ENCODE measurements at regions not wholly inside any gene's neighbourhood (a gene's known extent, or its start where the extent isn't known, plus 50 kb on each side); places are given as distances from the start of the nearest gene placed in this dataset.

DNA sequence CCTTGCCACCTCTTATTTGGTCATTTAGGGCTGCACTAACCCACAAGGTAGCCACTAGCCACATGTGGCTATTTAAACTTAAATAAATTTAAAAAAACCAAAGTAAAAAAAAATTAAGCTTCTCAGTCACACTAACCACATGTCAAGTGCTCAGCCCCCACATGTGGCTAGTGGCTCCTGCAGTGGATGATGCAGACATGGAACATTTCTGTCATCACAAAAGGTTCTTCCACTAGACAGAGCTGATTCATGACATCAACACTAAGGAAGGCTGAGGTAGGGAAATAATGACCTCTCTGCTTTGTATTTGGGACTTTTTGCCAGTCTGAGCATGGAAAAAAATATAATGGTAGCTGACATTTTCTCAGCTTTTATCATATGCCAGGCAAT, 173.0 kb upstream of the FERMT1 start:
- Histone ChIP-seq H2AFZ (ENCODE audit: insufficient read depth, low read depth, low read length, poor library complexity, severe bottlenecking) (no peak overlapping the region), H3K79me2 (ENCODE audit: insufficient read depth, low read length) (no peaks in the 10 kb centered on the region), H3K36me3 (replicated peaks in 1 of 2; ENCODE audit: control insufficient read depth in 1 of 2, insufficient read depth in 2 of 2, low read length in 2 of 2) (no peaks in the 10 kb centered on the region), H4K20me1 (ENCODE audit: insufficient read depth, low read length) (no peaks in the 10 kb centered on the region), H3K27ac (ENCODE audit: low read depth in 1 of 2, low read length in 2 of 2) (no peak overlapping the region), H3K9ac (ENCODE audit: insufficient read depth, low read length, poor library complexity, severe bottlenecking) (no peak overlapping the region), H3K9me3 (replicated peaks in 1 of 2; ENCODE audit: control insufficient read depth in 1 of 2, insufficient read depth in 1 of 2, low read length in 2 of 2) (no peaks in the 10 kb centered on the region), H3K4me3 (replicated peaks in 1 of 3; ENCODE audit: low read depth in 2 of 3, low read length in 3 of 3) (no peak overlapping the region), H3K27me3 (ENCODE audit: control insufficient read depth in 2 of 2, insufficient read depth in 2 of 2, low read length in 2 of 2) (no peaks in the 10 kb centered on the region), H3K4me2 (replicated peaks; ENCODE audit: extremely low read depth, low read length, poor library complexity, severe bottlenecking) (no peak overlapping the region), H3K4me1 (ENCODE audit: control insufficient read depth in 1 of 2, insufficient read depth in 2 of 2, low read length in 2 of 2) (no peaks in the 10 kb centered on the region)
- TF ChIP-seq, protein P1, sequence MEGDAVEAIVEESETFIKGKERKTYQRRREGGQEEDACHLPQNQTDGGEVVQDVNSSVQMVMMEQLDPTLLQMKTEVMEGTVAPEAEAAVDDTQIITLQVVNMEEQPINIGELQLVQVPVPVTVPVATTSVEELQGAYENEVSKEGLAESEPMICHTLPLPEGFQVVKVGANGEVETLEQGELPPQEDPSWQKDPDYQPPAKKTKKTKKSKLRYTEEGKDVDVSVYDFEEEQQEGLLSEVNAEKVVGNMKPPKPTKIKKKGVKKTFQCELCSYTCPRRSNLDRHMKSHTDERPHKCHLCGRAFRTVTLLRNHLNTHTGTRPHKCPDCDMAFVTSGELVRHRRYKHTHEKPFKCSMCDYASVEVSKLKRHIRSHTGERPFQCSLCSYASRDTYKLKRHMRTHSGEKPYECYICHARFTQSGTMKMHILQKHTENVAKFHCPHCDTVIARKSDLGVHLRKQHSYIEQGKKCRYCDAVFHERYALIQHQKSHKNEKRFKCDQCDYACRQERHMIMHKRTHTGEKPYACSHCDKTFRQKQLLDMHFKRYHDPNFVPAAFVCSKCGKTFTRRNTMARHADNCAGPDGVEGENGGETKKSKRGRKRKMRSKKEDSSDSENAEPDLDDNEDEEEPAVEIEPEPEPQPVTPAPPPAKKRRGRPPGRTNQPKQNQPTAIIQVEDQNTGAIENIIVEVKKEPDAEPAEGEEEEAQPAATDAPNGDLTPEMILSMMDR (IDR thresholded peaks at IDR 0.05), result no peak
- no peaks in the 10 kb centered on the region for H3K4me1 Mint-ChIP-seq
- no peak for DNase-seq
- H3K4me3 Mint-ChIP-seq, result no peak overlapping the region
- H3K36me3 Mint-ChIP-seq, result no peaks in the 10 kb centered on the region
- no peak overlapping the region for H3K27ac Mint-ChIP-seq
- intact Hi-C loops (cut with micrococcal nuclease), result no loop called here
- peaks cover 0 to 3% (median 0%) of the 10 kb centered on the region in 3 donors for H3K27me3 Mint-ChIP-seq (ENCODE audit: low read depth in 3 of 3)
- peaks cover 0 to 20% (median 1%) of the 10 kb centered on the region in 7 donors for H3K9me3 Mint-ChIP-seq

DNA sequence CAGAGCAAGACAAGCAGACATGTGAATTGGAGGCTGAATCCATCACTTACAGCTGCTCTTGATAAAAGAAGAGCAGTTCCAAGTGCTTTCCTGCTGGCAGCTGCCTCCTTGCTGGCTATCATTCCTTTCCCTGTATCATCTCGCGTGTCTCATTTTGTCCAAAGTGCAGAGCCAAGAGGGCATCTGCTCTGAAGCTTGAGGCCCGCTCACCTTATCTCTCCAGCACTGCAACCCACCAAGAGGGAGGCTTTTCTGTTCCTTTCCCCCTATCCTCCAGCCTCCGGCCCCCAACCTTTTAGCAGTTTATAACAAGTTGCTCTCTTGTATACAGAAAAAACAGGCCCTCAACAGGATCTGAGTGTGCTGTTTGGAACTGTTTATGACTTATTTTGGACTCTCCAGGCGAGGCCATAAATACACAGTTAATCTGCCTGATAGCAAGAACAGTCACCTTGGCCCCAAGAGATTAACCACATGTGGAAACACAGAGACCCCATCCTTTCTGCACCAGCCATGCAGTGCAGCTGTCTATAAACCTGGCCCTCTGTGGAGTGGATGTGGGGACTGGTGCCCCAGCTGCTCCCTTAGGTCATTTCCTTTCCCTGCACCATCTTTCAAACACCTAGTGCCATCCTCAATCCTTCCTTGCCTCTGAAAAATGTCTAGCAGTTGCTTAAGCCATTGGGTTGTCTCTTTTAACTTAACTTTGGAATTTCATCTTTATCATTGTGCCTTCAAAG, 172.5 kb upstream of the FERMT1 start:
- Histone ChIP-seq H3K4me2 (replicated peaks; ENCODE audit: extremely low read depth, low read length, poor library complexity, severe bottlenecking) (no peak overlapping the region), H3K27me3 (ENCODE audit: control insufficient read depth in 2 of 2, insufficient read depth in 2 of 2, low read length in 2 of 2) (no peaks in the 10 kb centered on the region), H4K20me1 (ENCODE audit: insufficient read depth, low read length) (no peaks in the 10 kb centered on the region), H3K27ac (ENCODE audit: low read depth in 1 of 2, low read length in 2 of 2) (no peak overlapping the region), H3K4me1 (ENCODE audit: control insufficient read depth in 1 of 2, insufficient read depth in 2 of 2, low read length in 2 of 2) (no peaks in the 10 kb centered on the region), H3K9ac (ENCODE audit: insufficient read depth, low read length, poor library complexity, severe bottlenecking) (no peak overlapping the region), H3K4me3 (replicated peaks in 1 of 3; ENCODE audit: low read depth in 2 of 3, low read length in 3 of 3) (no peak overlapping the region), H3K36me3 (replicated peaks in 1 of 2; ENCODE audit: control insufficient read depth in 1 of 2, insufficient read depth in 2 of 2, low read length in 2 of 2) (no peaks in the 10 kb centered on the region), H3K9me3 (replicated peaks in 1 of 2; ENCODE audit: control insufficient read depth in 1 of 2, insufficient read depth in 1 of 2, low read length in 2 of 2) (no peaks in the 10 kb centered on the region), H3K79me2 (ENCODE audit: insufficient read depth, low read length) (no peaks in the 10 kb centered on the region), H2AFZ (ENCODE audit: insufficient read depth, low read depth, low read length, poor library complexity, severe bottlenecking) (no peak overlapping the region)
- H3K4me3 Mint-ChIP-seq, result no peak overlapping the region
- H3K36me3 Mint-ChIP-seq, result no peaks in the 10 kb centered on the region
- no peaks in the 10 kb centered on the region for H3K4me1 Mint-ChIP-seq
- intact Hi-C loops (cut with micrococcal nuclease), result no loop called here
- H3K27me3 Mint-ChIP-seq (ENCODE audit: low read depth in 3 of 3), result peaks cover 0 to 3% (median 0%) of the 10 kb centered on the region in 3 donors
- TF ChIP-seq, protein P1 (IDR thresholded peaks at IDR 0.05), result no peak
- peaks cover 0 to 20% (median 1%) of the 10 kb centered on the region in 7 donors for H3K9me3 Mint-ChIP-seq
- H3K27ac Mint-ChIP-seq, result no peak overlapping the region
- 56% methylated on average over 3 of the region's 5 CpGs for WGBS (ENCODE audit: insufficient coverage)
- no peak for DNase-seq

All from CD14-positive monocyte (primary cell).